ENCODE measurements at regions not wholly inside any gene's neighbourhood (a gene's known extent, or its start where the extent isn't known, plus 50 kb on each side); places are given as distances from the start of the nearest gene placed in this dataset.

DNA sequence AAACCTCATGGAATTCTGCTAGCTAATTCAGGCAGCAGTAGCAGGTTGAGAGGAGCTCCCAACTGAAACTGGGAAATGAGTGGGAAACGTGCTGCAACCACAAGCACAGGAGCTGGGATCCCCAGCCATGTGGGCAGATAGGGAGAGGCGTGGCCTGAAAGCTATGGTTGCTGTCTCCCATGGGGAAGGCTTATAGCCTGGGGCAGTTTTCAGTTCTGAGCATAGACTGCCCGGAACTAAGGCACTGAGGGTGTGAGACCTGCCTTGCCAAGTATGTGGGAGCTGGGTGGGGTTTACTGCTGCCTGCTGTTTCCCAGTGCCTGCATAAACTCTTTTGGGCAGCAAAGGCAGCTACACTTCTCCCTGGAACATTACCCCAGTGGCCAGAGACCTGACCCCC, 229.5 kb downstream of the TUSC7 start:
- TF ChIP-seq, protein P1, sequence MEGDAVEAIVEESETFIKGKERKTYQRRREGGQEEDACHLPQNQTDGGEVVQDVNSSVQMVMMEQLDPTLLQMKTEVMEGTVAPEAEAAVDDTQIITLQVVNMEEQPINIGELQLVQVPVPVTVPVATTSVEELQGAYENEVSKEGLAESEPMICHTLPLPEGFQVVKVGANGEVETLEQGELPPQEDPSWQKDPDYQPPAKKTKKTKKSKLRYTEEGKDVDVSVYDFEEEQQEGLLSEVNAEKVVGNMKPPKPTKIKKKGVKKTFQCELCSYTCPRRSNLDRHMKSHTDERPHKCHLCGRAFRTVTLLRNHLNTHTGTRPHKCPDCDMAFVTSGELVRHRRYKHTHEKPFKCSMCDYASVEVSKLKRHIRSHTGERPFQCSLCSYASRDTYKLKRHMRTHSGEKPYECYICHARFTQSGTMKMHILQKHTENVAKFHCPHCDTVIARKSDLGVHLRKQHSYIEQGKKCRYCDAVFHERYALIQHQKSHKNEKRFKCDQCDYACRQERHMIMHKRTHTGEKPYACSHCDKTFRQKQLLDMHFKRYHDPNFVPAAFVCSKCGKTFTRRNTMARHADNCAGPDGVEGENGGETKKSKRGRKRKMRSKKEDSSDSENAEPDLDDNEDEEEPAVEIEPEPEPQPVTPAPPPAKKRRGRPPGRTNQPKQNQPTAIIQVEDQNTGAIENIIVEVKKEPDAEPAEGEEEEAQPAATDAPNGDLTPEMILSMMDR (IDR thresholded peaks at IDR 0.05 in 4 of 5, conservative IDR thresholded peaks at IDR 0.05 in 1 of 5): no peak
- no peak for TF ChIP-seq POLR2A (IDR thresholded peaks at IDR 0.05)

Measured in gastrocnemius medialis (tissue), 4 donors.